ENCODE measurements at regions not wholly inside any gene's neighbourhood (a gene's known extent, or its start where the extent isn't known, plus 50 kb on each side); places are given as distances from the start of the nearest gene placed in this dataset.

DNA sequence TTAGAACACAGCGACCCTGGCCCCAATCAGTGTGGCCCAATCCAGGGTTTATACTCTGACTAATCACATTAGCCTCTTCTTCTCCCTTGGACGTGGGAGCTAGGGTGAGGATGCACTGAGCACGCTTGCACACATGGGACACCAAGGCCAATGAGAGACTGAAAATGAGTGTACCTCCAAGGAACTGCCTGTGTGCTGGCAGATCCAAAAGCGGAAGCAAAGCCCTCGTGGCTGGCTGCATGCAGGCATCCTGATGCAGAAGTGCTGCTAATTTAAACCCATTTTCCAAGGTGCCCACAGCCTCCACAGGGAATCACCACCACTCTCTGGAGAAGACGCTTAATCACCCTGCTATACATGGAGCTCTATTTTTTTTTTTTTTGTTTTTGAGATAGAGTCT, 375.3 kb upstream of the XYLT1 start:
- DNase-seq = no peak

DNA sequence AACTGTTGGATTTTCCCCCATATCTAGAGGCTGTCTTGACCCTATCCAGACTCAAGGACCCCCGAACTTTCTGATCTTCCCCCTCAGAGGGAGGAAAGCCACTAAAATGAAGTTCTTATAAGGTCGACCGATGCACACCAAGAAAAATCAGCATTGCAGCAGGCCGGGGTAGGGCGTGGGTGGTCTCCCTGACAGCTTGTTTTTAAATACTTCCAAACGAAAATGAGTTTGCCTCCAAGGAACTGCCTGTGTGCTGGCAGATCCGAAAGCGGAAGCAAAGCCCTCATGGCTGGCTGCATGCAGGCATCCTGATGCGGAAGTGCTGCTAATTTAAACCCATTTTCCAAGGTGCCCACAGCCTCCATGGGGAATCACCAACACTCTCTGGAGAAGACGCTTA, 374.3 kb upstream of the XYLT1 start:
- no peak for DNase-seq

DNA sequence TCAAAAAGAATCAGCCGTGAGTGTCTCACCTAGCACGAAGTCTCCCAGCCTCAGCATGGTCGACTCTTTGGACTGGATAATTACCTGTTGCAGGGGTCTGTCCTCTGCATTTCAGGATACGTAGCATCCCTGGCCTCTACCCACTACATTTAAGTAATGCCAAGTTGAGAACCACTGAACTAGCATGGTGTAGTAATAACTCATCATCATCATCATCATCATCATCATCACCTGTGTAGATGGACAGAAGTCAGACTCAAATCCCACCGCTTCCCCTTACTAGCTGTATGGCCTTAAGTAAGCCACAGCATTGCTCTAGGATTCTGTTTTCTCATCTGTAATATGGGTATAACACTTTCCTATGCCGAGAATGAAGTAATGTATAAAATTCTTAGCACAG, 373.1 kb upstream of the XYLT1 start:
- DNase-seq = no peak

- DNase-seq = no peak
Measured at GRCh38 chr16:17839907-17840306, 369.1 kb upstream of the XYLT1 start.

- no peak for DNase-seq
Measured at GRCh38 chr16:17839272-17839671, 368.5 kb upstream of the XYLT1 start.

GRCh38 chr16:17836868-17837602, 366.3 kb upstream of the XYLT1 start:
- no peak for DNase-seq

- no peak for DNase-seq
Measured at GRCh38 chr16:17835118-17835876, 364.5 kb upstream of the XYLT1 start.

GRCh38 chr16:17832738-17833137, 362.0 kb upstream of the XYLT1 start:
- no peak for DNase-seq

DNA sequence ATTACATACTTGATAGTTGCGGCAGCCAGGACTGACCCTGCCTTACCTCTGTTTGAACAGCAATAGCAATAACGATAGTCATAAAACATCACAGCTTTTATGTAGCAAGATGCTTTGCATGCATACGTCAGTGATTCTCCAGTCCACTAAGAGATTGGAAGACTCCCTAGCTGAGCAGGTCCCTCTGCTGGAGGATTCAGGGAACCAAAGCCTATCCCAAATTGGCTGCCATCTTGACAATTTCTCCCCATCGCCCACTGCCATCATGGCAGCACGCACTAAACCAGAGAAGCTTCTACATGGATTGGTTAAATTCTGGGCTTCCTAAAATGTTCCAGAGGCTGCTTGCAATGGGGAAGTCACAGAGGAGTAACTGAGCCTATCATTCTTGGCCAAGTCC, 360.6 kb upstream of the XYLT1 start:
- DNase-seq = no peak

GRCh38 chr16:17830651-17831050, 359.9 kb upstream of the XYLT1 start:
- DNase-seq = no peak

GRCh38 chr16:17829811-17830210, 359.1 kb upstream of the XYLT1 start:
- no peak for DNase-seq

DNA sequence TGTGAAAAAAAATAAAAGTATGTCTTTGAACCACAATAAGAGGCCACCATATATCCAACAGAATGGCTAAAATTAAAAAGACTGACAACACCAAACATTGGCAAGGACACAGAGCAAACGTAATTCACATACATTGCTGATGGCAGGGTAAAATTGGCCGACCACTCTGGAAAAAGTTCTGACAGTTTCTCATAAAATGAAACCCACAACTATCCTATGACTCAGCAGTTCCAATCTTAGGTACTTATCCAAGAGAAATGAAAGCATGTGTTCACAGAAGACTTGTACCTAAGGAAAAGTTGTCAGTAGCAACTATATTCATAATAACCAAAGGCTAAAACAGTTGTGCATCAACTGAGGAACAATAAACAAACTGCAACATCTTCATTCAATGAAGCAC, 357.3 kb upstream of the XYLT1 start:
- DNase-seq = no peak

DNA sequence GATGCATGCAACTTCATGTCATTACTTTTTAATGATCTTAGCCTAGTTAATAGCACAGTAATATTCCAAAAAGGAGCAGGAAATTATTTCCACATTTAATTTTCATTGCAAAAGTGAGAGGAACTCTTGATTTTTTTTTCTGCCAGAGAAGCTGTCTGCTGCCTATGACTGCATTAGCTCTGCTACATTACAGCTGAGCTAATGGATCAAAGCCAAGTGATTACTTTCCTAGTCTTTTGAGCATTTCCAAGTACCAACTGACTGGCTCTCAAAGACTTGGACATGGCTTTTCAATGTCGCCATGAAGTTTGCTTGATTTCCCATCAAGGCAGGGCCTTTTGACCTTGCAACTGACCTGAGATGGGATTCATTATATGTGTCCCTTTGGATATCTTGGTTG, 356.6 kb upstream of the XYLT1 start:
- DNase-seq = no peak

- DNase-seq = no peak
Measured at GRCh38 chr16:17817943-17818342, 347.2 kb upstream of the XYLT1 start.

- DNase-seq = no peak
Measured at GRCh38 chr16:17817260-17817659, 346.5 kb upstream of the XYLT1 start.

GRCh38 chr16:17812771-17813170, 342.0 kb upstream of the XYLT1 start:
- DNase-seq = no peak

GRCh38 chr16:17804857-17805256, 334.1 kb upstream of the XYLT1 start:
- DNase-seq = no peak

DNA sequence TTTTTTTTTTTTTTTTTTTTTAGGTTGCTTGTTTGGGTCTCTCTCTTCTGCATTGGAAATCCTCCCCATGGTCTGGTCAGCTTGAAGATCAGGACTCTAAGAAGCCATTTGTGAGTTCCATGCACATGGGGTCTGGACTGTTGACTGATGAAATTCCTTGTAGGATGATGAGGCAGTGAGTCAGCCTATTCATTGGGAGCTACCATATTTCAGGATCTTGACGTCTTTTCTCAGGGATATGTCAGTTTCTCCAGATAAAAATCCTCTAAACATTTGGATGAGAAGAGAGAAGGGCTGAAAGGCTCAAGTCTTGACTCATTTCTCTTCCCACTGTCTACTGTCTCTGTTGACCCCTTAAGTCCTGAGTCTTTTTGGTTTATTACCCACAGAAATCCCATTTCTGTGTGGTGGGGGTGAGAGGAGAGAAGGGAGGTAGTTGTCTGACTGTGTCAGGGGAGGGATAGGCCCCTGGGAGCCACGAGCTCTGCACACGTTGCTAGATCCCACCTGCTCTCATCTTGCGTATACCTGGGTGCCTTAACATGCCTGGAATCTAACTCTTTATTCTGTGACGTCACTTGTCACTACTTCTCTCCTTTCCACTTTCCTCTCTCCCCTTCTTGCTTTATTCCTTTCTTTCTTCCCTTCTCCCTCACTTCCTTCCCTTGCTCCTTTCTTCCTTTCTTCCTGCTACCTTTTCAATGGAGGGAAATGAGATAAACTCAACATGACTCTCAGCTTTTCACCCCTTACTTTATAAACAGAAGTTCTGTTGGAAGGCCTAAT, 333.1 kb upstream of the XYLT1 start:
- no peak for DNase-seq

GRCh38 chr16:17802571-17802970, 331.8 kb upstream of the XYLT1 start:
- DNase-seq = no peak

- DNase-seq = no peak
Measured at GRCh38 chr16:17801068-17801467, 330.3 kb upstream of the XYLT1 start.

- no peak for DNase-seq
Measured at GRCh38 chr16:17798716-17799115, 328.0 kb upstream of the XYLT1 start.

- no peak for DNase-seq
Measured at GRCh38 chr16:17793354-17793753, 322.6 kb upstream of the XYLT1 start.

GRCh38 chr16:17784073-17784472, 313.3 kb upstream of the XYLT1 start:
- peak in 2 of 3 donors; percentile 0 to 4 for DNase-seq

- no peak for DNase-seq
Measured at GRCh38 chr16:17780181-17780580, 309.4 kb upstream of the XYLT1 start.

All from suppressor macrophage treated with lipopolysaccharide for 1 hour (primary cell).